ENCODE measurements at regions not wholly inside any gene's neighbourhood (a gene's known extent, or its start where the extent isn't known, plus 50 kb on each side); places are given as distances from the start of the nearest gene placed in this dataset.

GRCh38 chr12:78628491-78629100 lies 236.0 kb upstream of the SYT1 start:
- no peak for TF ChIP-seq POLR2A (IDR thresholded peaks at IDR 0.05)
- TF ChIP-seq CTCF (IDR thresholded peaks at IDR 0.05) = no peak
- no peak for TF ChIP-seq POLR2AphosphoS5 (IDR thresholded peaks at IDR 0.05)
- no peak for TF ChIP-seq EP300 (IDR thresholded peaks at IDR 0.05)
